Mucosa of rectum (tissue), 2 donors: ENCODE measurements at regions not wholly inside any gene's neighbourhood (a gene's known extent, or its start where the extent isn't known, plus 50 kb on each side); places are given as distances from the start of the nearest gene placed in this dataset.

ENCODE experiments used
- H3K27ac ChIP-seq, 2 donors: one replicate each; pipeline ENCODE4 v1.7.0; 2013; ENCODE audit warnings: inconsistent platforms in 2 of 2, low read depth in 2 of 2, low read length in 2 of 2
- H3K27me3 ChIP-seq, 2 donors: one replicate each; pipeline ENCODE4 v1.7.0; 2013; ENCODE audit warnings: low read length in 2 of 2; ENCODE audit not compliant: control insufficient read depth in 2 of 2, insufficient read depth in 2 of 2
- H3K36me3 ChIP-seq, 2 donors: one replicate each; pipeline ENCODE4 v1.7.0; 2013; ENCODE audit warnings: low read length in 2 of 2; ENCODE audit not compliant: control insufficient read depth in 2 of 2, insufficient read depth in 2 of 2
- H3K4me1 ChIP-seq, 2 donors: one replicate each; pipeline ENCODE4 v1.7.0; 2013; ENCODE audit warnings: low read length in 2 of 2, mild to moderate bottlenecking in 1 of 2; ENCODE audit not compliant: control insufficient read depth in 2 of 2, insufficient read depth in 2 of 2
- H3K4me3 ChIP-seq, 2 donors: one replicate each; pipeline ENCODE4 v1.7.0; 2013; ENCODE audit warnings: low read length in 2 of 2
- H3K9ac ChIP-seq, 2 donors: one replicate each; pipeline ENCODE4 v1.7.0; 2013; ENCODE audit warnings: low read length in 2 of 2, low read depth in 1 of 2, mild to moderate bottlenecking in 1 of 2
- H3K9me3 ChIP-seq, 2 donors: one replicate each; pipeline ENCODE4 v1.7.0; 2013; ENCODE audit warnings: low read length in 2 of 2; ENCODE audit not compliant: control insufficient read depth in 2 of 2
- donor health status: healthy.
- donor health status: Normal muscosa, but diverticular disease.

- Histone ChIP-seq H3K36me3 (no peaks in the 10 kb centered on the region), H3K27ac (peak overlapping the region in 1 of 2 donors; percentile 24), H3K27me3 (no peaks in the 10 kb centered on the region), H3K4me1 (no peaks in the 10 kb centered on the region), H3K9me3 (no peaks in the 10 kb centered on the region), H3K9ac (no peak overlapping the region), H3K4me3 (no peak overlapping the region)
Measured at GRCh38 chr3:72558001-72558400, 290.2 kb downstream of the SHQ1 start.

GRCh38 chr3:72555714-72556113 lies 292.5 kb downstream of the SHQ1 start:
- H3K36me3 ChIP-seq = no peaks in the 10 kb centered on the region
- H3K27ac ChIP-seq = no peak overlapping the region
- no peaks in the 10 kb centered on the region for H3K9me3 ChIP-seq
- no peaks in the 10 kb centered on the region for H3K27me3 ChIP-seq
- H3K4me1 ChIP-seq = no peaks in the 10 kb centered on the region
- H3K9ac ChIP-seq = no peak overlapping the region
- H3K4me3 ChIP-seq = no peak overlapping the region

- H3K27ac ChIP-seq = no peak overlapping the region
- no peak overlapping the region for H3K4me3 ChIP-seq
- H3K9me3 ChIP-seq = no peaks in the 10 kb centered on the region
- H3K27me3 ChIP-seq = no peaks in the 10 kb centered on the region
- no peaks in the 10 kb centered on the region for H3K36me3 ChIP-seq
- H3K9ac ChIP-seq = no peak overlapping the region
- H3K4me1 ChIP-seq = peaks cover 4 to 5% of the 10 kb centered on the region in 2 donors
Measured at GRCh38 chr3:72554689-72555088, 293.6 kb downstream of the SHQ1 start.

- H3K27me3 ChIP-seq = no peaks in the 10 kb centered on the region
- H3K9me3 ChIP-seq = no peaks in the 10 kb centered on the region
- no peak overlapping the region for H3K4me3 ChIP-seq
Measured at GRCh38 chr3:72553298-72553697, 294.9 kb downstream of the SHQ1 start.

GRCh38 chr3:72550582-72551262 lies 297.5 kb downstream of the SHQ1 start:
- H3K9me3 ChIP-seq = no peaks in the 10 kb centered on the region
- H3K27me3 ChIP-seq = no peaks in the 10 kb centered on the region
- no peak overlapping the region for H3K9ac ChIP-seq
- peaks cover 5% of the 10 kb centered on the region in 2 donors for H3K4me1 ChIP-seq
- no peaks in the 10 kb centered on the region for H3K36me3 ChIP-seq
- no peak overlapping the region for H3K4me3 ChIP-seq
- H3K27ac ChIP-seq = no peak overlapping the region

More at GRCh38 chr3:72553298-72553697, 294.9 kb downstream of the SHQ1 start:
- no peak overlapping the region for H3K27ac ChIP-seq
- H3K4me1 ChIP-seq = peaks cover 5% of the 10 kb centered on the region in 2 donors
- no peaks in the 10 kb centered on the region for H3K36me3 ChIP-seq
- H3K9ac ChIP-seq = no peak overlapping the region

GRCh38 chr3:72549761-72550581 lies 298.3 kb downstream of the SHQ1 start:
- Histone ChIP-seq H3K27ac (no peak overlapping the region), H3K9ac (peak overlapping the region in 1 of 2 donors; percentile 60), H3K27me3 (no peaks in the 10 kb centered on the region), H3K4me3 (peak overlapping the region; percentile 62 to 66), H3K36me3 (no peaks in the 10 kb centered on the region), H3K4me1 (peaks cover 5% of the 10 kb centered on the region in 2 donors), H3K9me3 (no peaks in the 10 kb centered on the region)

GRCh38 chr3:72548981-72549380 lies 299.3 kb downstream of the SHQ1 start:
- H3K9me3 ChIP-seq = no peaks in the 10 kb centered on the region
- no peak overlapping the region for H3K4me3 ChIP-seq
- no peak overlapping the region for H3K9ac ChIP-seq
- peaks cover 5% of the 10 kb centered on the region in 2 donors for H3K4me1 ChIP-seq
- no peaks in the 10 kb centered on the region for H3K36me3 ChIP-seq
- no peak overlapping the region for H3K27ac ChIP-seq
- no peaks in the 10 kb centered on the region for H3K27me3 ChIP-seq

GRCh38 chr3:72548461-72548860 lies 299.8 kb downstream of the SHQ1 start:
- Histone ChIP-seq H3K9ac (no peak overlapping the region), H3K27ac (no peak overlapping the region), H3K27me3 (no peaks in the 10 kb centered on the region), H3K4me3 (no peak overlapping the region), H3K36me3 (no peaks in the 10 kb centered on the region), H3K4me1 (peaks cover 5% of the 10 kb centered on the region in 2 donors), H3K9me3 (no peaks in the 10 kb centered on the region)

GRCh38 chr3:72547183-72547582 lies 301.1 kb downstream of the SHQ1 start:
- peaks cover 5% of the 10 kb centered on the region in 2 donors for H3K4me1 ChIP-seq
- H3K4me3 ChIP-seq = no peak overlapping the region
- H3K9me3 ChIP-seq = no peaks in the 10 kb centered on the region
- no peaks in the 10 kb centered on the region for H3K36me3 ChIP-seq
- no peaks in the 10 kb centered on the region for H3K27me3 ChIP-seq
- no peak overlapping the region for H3K9ac ChIP-seq
- H3K27ac ChIP-seq = no peak overlapping the region

- Histone ChIP-seq H3K9ac (no peak overlapping the region), H3K4me1 (no peaks in the 10 kb centered on the region), H3K27ac (no peak overlapping the region), H3K9me3 (no peaks in the 10 kb centered on the region), H3K27me3 (no peaks in the 10 kb centered on the region), H3K4me3 (no peak overlapping the region), H3K36me3 (no peaks in the 10 kb centered on the region)
Measured at GRCh38 chr3:72544239-72544638, 304.0 kb downstream of the SHQ1 start.
